Left kidney (tissue), 1 donor: ENCODE measurements at regions not wholly inside any gene's neighbourhood (a gene's known extent, or its start where the extent isn't known, plus 50 kb on each side); places are given as distances from the start of the nearest gene placed in this dataset.
"Not testable (repeated sequence)": the region's sequence is repeated elsewhere in the genome, so short reads cannot be mapped to it uniquely, and the experiment has no call there.

Experiments
- DNase-seq: peaks from one replicate; pipeline ENCODE4 v3.0.0-alpha.2; 2013

DNA sequence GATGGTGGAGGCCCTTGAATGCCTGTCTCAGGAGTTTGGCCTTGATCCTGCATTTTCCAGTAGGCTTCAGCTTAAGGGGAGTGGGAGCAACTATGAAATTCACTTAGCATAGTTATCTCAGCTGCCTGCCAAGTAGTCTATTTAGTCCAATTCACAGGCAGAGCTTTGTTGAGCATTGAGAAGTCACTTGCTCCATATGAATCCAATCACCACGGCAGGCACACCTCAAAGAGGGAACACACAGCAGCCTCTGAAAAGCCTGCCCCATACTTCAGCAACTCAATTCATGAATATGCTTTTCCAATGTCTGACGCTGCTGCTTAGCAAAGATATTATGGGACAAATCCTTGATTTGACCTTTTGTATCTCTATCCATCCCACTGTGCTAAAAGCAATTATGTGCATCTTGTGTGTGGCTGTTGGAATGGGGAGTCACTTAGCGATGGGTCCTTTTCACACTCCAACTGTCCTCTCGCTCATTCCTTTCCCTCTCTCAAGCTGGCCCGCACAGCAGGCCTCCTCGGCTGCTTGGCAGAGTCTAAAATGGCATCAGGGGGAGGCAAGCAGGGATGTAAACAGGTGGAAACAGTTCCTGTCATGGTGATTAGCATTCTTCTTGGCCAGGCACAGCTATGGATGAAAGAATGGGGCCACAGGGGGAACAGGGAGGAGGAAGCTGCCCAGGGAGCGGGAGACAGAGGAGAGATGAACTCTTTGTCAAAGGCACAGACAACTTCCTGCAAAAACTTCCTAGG, 56.0 kb upstream of the LRPPRC start:
- no peak for DNase-seq

DNA sequence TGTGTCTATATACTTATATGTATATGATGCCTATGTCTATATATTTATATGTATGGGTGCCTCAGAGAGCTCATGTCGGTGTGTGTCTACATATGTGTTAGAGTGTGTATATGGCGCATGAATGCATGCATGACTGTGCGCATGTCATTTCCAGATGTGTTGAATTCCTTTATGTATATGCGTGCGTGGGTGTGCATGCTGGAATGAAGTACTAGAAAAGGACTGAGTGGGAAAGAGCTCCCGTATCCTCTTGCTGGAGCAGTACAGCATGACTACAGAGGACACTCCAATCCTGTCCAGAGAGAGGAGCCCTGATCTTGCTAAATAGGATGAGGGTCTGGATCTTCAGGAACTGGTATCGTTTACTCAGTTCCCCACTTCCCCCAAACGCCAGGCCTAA, 56.8 kb upstream of the LRPPRC start:
- DNase-seq: no peak

DNA sequence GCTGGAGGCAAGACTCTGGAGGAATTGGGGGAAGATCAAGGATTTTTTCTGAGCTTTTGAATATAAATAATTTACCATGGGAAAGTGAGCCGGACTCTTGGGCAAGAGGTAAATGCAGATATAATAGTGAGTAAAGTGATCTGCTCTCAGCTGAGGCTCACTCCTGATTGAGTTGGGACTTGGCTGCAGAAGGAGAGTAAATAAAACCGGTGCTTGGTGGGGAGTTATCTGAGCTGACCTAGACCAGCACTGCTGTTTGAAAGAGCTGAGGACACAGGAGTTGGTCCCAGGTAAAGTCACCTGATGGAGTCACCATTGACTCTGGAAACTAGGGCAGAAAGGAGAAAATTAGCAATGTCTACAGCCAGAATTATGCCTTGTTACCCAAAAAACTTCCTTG, 57.3 kb upstream of the LRPPRC start:
- DNase-seq: no peak

DNA sequence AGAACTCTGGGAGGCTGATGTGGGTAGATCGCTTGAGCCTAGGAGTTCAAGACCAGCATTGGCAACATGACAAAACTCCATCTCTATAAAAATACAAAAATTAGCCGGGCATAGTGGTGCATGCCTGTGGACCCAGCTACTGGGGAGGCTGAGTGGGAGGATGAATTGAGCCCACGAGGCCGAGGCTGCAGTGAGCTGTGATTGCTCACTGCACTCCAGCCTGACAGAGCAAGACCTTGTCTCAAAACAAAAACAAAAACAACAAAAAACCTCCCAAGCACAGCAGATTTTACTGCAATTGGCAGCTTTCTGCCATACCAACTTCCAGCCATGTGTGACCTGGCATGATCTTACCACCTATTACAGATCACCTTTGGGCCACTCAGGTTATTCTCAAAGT, 57.7 kb upstream of the LRPPRC start:
- no peak for DNase-seq

DNA sequence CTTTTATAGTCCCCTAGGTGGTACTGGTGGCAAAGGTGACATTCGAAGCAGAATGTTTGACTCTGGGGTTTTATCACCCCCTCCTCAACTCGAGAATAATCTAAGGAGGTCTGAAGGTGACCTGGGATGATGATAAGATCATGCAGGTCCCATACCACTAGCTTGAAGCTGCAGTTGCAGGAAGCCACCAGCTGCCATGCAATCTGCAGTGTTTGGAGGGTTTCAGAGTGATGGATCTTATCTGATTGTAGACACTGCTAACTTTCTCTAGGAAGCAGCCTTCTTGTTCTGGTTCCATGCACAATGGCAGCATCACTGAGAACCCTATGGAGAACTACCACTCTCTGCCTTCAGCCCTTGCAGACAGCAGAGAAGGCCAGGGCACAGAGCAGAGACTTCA, 59.4 kb upstream of the LRPPRC start:
- DNase-seq: no peak

DNA sequence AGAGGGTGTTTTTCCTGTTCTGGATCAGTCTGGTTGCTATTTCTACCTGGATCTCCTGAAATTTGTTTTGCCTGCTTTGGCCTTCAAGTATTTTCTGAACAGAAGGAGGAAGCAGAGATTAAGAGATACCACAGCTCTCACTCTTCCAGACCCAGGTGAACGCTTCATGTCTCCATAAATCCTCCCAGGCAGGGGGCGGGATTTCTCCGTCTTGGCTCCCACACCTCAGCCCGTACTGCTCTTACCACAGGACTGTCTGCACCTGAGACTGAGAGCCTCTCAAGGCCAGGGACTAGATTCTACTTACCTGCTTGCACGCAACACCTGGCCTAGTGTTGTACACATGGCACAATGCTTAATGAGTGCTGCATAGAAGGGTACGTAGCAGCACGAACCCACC, 59.9 kb upstream of the LRPPRC start:
- no peak for DNase-seq

DNA sequence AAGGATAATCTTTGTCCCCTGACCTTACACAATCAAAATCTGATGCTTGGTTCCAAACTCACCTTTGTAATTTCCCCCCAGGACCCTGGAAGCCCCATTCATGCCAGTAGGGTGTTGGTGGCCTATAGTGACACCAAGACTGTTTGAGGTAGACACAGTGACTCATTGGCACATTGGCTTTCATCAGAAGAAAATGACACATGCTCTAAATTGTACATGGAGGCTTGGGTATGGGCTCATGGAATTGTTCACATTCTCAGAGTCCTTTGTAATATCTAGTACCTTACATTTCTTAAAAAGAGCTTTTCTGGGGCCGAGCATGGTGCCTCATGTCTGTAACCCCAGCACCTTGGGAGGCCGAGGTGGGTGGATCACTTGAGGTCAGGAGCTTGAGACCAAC, 61.2 kb upstream of the LRPPRC start:
- no peak for DNase-seq

DNA sequence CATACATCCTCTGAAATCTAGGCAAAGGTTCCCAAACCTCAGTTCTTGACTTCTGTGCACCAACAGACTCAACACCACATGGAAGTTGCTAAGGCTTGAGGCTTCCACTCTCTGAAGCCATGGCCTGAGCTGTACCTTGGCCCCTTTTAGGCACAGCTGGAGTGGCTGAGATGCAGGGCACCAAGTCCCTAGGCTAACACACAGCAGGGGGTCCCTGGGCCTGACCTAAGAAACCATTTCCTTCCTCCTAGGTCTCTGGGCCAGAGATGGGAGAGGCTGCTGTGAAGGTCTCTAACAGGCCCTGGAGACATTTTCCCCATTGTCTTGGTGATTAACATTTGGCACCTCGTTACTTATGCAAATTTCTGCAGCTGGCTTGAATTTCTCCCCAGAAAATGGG, 64.5 kb upstream of the LRPPRC start:
- DNase-seq: not testable (repeated sequence)

DNA sequence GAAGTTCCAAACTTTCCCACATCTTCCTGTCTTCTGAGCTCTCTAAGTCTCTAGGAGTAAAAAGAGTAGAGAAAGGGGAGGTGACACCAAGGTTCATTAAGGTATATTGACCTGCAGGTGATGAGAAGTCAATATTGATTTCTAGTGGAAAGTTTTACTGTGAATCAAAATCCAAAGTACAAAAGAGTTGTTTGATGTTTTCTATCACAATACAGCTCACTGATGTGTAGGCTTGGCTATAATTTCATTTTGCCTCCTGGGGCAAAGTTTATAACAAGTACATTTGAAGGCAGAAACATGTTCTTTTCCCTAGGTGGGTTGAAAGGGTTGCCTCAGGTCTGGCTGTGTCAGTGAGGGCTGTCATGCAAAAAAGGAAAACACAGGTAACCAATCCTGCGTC, 65.2 kb upstream of the LRPPRC start:
- DNase-seq: no peak

DNA sequence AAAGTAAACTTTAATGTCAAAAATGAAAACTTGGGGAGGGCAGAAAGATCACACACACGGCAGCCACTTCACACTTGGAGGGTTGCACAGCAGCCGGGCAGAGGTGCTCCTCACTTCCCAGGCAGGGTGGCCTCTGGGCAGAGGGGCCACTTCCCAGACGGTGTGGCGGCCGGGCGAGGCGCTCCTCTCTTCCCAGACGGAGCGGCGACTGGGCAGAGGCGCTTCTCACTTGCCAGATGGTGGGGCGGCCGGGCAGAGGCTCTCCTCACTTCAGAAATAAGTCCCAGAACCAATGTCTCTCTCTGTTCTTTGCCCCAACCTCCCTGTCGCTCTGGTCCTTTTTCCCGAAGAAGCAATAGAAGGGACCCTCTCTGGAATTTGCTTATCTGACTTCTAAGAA, 65.7 kb upstream of the LRPPRC start:
- DNase-seq: no peak

DNA sequence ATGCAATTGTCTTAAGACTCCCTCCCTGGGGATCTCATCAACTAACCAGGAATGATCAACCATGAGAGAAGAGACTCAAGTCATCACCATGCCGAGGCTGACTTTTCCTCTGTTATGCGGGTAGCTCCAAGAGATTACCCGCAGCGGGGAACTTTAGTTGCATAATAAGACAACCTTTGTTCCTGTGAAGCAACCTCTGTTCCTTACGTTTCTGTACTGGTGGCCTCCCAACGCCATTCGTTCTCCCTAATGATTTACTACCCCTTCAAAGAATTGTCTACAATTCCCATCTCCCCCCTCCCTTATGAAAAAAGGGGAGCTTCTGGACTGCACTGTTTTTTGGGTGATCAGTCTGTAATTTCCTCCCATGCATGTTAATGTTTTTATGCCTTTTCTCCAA, 66.1 kb upstream of the LRPPRC start:
- no peak for DNase-seq

DNA sequence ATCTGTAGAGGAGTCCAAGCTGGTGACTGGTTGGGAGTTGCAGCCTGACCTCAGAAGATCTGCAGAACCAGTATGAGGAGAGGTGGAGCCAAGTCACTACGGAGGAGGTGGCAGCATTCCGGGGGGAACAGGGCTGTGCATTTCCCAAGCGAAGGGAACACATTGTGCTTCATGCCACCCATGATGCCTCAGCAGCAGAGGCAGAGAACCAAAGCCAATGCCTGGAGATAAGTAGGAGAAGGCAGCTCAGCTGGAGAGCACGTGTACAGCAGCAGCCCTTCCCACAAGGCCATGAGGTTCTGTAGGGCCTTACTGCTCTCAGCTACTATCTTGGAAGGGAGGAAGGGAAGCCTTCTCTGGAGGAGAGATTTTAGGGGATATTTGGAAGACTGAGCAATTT, 67.2 kb upstream of the LRPPRC start:
- no peak for DNase-seq

DNA sequence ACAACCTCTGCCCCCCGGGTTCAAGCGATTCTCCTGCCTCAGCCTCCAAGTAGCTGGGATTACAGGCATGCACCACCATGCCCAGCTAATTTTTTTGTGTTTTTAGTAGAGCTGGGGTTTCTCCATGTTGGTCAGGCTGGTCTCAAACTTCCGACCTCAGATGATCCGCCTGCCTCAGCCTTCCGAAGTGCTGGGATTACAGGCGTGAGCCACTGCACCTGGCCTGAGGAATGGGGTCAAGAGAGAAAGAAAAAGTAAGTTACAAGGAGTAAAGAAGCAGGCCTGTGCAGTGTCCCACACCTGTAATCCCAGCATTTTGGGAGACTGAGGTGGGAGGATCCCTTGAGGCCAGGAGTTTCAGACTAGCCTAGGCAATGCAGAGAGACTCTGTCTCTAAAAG, 68.5 kb upstream of the LRPPRC start:
- DNase-seq: not testable (repeated sequence)

DNA sequence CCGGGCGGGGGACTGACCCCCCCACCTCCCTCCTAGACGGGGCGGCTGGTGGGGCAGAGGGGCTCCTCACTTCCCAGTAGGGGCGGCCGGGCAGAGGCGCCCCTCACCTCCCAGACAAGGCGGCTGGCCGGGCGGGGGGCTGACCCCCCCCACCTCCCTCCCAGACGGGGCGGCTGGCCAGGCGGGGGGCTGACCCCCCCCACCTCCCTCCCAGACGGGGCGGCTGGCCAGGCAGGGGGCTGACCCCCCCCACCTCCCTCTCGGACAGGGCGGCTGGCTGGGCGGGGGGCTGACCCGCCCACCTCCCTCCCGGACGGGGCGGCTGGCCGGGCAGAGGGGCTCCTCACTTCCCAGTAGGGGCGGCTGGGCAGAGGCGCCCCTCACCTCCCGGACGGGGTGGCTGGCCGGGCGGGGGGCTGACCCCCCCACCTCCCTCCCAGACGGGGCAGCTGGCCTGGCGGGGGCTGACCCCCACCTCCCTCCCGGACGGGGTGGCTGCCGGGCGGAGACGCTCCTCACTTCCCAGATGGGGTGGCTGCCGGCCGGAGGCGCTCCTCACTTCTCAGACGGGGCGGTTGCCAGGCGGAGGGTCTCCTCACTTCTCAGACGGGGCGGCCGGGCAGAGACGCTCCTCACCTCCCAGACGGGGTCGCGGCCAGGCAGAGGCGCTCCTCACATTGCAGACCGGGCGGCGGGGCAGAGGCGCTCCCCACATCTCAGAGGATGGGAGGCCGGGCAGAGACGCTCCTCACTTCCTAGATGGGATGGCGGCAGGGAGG, 71.4 kb upstream of the LRPPRC start:
- not testable (repeated sequence) for DNase-seq

DNA sequence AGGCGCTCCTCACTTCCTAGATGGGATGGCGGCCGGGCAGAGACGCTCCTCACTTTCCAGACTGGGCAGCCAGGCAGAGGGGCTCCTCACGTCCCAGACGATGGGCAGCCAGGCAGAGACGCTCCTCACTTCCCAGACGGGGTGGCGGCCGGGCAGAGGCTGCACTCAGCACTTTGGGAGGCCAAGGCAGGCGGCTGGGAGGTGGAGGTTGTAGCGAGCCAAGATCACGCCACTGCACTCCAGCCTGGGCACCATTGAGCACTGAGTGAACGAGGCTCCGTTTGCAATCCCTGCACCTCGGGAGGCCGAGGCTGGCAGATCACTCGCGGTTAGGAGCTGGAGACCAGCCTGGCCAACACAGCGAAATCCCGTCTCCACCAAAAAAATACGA, 72.0 kb upstream of the LRPPRC start:
- not testable (repeated sequence) for DNase-seq

DNA sequence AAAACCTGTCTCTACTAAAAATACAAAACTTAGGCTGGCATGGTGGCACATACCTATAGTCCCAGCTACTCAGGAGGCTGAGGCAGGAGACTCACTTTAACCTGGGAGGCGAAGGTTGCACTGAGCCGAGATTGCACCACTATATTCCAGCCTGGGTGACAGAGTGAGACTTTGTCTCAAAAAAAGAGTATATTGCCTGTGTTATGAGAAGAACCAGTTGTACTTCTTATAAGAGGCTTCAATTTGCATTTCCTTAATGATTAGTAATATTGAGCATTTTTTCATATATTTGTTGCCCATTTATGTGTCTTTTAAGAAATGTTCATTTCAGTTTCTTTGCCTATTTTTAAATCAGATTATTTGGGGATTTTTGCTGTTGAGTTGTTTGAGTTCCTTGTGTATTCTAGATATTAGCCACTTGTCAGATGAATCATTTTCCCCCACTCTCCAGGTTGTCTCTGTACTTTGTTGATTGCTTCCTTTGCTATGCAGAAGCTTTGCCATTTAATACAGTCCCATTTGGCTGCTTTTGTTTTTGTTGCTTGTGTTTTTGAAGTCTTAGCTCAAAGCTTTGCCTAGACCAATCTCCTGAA, 75.8 kb upstream of the LRPPRC start:
- DNase-seq: no peak

DNA sequence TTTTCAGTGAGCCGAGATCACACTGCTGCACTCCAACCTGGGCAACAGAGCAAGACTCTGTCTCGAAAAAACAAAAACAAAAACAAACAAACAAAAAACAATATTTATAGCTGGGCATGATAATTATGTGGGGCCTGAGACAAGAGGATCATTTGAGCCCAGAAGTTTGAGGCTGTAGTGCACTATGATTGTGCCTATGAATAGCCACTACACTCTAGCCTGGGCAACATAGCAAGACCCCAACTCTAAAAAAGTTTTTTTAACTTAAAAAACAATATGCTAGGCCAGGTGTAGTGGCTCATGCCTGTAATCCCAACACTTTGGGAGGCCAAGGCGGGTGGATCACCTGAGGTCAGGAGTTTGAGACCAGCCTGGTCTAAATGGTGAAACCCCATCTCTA, 77.9 kb upstream of the LRPPRC start:
- not testable (repeated sequence) for DNase-seq

DNA sequence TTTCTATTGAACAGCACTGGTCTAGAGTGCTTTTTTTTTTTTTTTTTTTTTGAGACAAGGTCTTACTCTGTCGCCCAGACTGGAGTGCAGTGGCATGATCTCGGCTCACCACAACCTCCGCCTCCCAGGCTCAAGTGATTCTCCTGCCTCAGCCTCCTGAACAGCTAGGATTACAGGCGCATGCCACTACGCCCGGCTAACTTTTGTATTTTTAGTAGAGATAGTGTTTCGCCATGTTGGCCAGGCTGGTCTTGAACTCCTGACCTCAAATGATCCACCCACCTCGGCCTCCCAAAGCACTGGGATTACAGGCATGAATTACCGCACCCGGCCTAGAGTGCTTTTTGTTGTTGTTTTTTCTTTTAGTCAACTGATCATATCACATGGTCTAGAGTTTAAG, 79.0 kb upstream of the LRPPRC start:
- DNase-seq: not testable (repeated sequence)

DNA sequence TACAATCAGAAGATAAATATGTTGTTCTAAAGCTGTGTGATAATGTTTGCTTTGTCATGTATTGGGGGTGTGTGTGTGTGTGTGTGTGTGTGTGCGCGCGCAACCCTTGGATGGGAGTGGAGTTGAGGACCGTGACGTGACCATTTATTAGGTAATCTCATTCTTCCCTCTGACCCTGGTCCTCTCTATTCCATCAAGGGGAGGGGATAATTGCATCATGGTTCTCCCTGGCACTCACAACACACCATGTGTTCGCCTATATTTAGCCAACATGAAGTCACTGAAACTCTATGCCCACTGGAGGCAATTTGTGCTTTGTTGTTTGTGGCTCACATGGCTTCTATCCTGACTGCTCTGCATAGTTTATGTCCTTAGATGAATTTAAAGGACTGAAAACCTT, 79.8 kb upstream of the LRPPRC start:
- no peak for DNase-seq

DNA sequence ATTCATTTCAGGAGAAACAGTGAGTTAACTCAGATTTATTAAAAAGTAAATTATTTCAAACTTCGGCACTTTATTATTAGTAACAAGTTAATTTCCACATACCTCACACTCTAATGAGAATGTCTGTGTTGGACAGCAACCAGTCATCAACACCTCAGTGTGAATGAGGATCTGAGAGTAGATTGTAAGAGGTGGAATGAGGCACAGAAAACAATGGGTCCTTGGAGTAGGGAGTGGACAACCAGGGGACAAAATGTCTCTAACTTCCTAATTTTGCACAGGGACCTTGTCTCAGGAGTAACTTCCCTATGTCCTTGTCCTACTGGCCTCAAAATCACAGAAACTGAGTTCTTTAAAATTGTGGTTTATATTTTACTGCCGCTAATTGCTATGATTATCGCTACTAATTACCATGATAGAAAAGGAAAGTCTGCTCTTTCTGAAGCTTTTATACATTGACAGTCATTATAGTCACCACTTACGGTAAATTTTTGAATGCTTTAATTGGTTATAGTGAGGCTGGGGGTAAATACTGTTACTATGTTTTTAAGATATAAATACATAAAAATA, 82.2 kb upstream of the LRPPRC start:
- no peak for DNase-seq

DNA sequence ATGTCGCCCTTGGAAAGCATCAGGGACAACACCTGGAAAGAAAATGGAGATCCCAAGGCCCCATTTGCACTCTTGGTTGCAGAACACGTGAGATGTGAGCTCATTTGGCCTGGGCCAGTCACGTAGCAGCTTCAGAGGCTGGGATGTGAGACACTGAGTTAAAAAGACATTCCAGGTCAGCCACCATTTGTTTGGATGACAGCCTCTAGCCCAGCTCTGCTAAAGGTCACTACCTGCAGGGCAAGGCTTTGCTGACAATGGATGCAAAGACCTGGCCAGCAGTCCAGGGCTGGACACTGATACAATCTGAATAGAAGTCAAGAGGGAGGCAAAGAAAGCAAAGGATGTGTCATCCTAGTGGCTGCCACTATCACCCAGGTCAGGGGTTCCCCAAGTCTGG, 83.9 kb upstream of the LRPPRC start:
- DNase-seq: no peak

DNA sequence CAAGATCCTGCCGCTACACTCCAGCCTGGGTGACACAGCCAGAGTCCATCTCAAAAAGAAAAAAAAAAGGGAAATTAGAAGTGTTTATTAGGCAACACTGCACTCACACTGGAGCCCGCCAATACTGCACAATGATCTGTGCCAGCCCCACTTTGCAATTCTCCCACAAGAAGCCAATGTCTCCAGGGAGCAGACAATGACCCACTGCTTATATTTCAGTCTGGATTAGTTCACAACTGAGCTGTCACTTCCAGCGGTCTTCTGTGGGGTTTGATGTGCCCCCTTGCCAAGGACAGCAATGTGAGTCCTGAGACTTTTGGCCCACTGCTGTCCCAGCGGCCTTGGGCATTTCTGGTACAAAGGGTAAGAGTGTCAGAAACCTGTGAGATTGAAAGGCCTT, 85.6 kb upstream of the PPM1B start:
- no peak for DNase-seq

DNA sequence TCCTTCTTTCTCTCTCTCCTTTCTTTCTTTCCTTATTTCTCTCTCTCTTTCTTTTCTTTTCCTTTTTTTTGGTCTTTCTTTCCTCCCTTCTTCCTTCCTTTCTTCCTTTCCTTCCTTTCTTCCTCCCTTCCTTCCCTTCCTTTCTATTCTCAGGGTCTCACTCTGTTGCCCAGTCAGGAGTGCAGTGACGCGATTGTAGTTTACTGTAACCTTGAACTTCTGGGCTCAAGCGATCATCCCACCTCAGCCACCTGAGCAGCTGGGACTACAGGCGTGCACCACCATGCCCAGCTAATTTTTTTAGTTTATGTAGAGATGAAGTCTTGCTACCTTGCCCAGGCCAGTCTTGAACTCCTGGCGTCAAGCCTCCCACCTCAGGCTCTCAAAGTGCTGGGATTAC, 83.8 kb upstream of the PPM1B start:
- DNase-seq: no peak
